GM19324 (cell line): ENCODE measurements at regions not wholly inside any gene's neighbourhood (a gene's known extent, or its start where the extent isn't known, plus 50 kb on each side); places are given as distances from the start of the nearest gene placed in this dataset.
"Not testable (repeated sequence)": the region's sequence is repeated elsewhere in the genome, so short reads cannot be mapped to it uniquely, and the experiment has no call there.

Source experiments
- ATAC-seq: cut with Tn5 transposase; IDR thresholded peaks from one replicate; pipeline ENCODE4 v1.9.1; 2021; ENCODE audit warnings: mild to moderate bottlenecking, moderate library complexity; ENCODE audit not compliant: unreplicated experiment, low FRiP score

- no peak for ATAC-seq
Measured at GRCh38 chr5:119694284-119694683, 64.9 kb downstream of the FAM170A start.

- no peak for ATAC-seq
Measured at GRCh38 chr5:119706049-119706448, 76.7 kb downstream of the FAM170A start.

- ATAC-seq, result peak; percentile 52
Measured at GRCh38 chr5:119708076-119708790, 78.9 kb downstream of the FAM170A start.

GRCh38 chr5:119721775-119722174 lies 92.4 kb downstream of the FAM170A start:
- no peak for ATAC-seq

GRCh38 chr5:119725291-119725690 lies 95.9 kb downstream of the FAM170A start:
- ATAC-seq, result not testable (repeated sequence)

- no peak for ATAC-seq
Measured at GRCh38 chr5:119726544-119726943, 97.2 kb downstream of the FAM170A start.

GRCh38 chr5:119740225-119740624 lies 110.9 kb downstream of the FAM170A start:
- no peak for ATAC-seq

- ATAC-seq, result no peak
Measured at GRCh38 chr5:119741691-119742090, 112.3 kb downstream of the FAM170A start.

- no peak for ATAC-seq
Measured at GRCh38 chr5:119742311-119742710, 113.0 kb downstream of the FAM170A start.

GRCh38 chr5:119743927-119744326 lies 114.6 kb downstream of the FAM170A start:
- ATAC-seq, result peak; percentile 75

- no peak for ATAC-seq
Measured at GRCh38 chr5:119745976-119746375, 116.6 kb downstream of the FAM170A start.

- no peak for ATAC-seq
Measured at GRCh38 chr5:119746984-119747383, 117.6 kb downstream of the FAM170A start.

GRCh38 chr5:119750887-119751733 lies 121.8 kb downstream of the FAM170A start:
- no peak for ATAC-seq

GRCh38 chr5:119751734-119752094 lies 122.4 kb downstream of the FAM170A start:
- no peak for ATAC-seq

GRCh38 chr5:119752921-119753886 lies 123.8 kb downstream of the FAM170A start:
- ATAC-seq, result no peak

- not testable (repeated sequence) for ATAC-seq
Measured at GRCh38 chr5:119754825-119755224, 125.5 kb downstream of the FAM170A start.

GRCh38 chr5:119757276-119757675 lies 127.9 kb downstream of the FAM170A start:
- ATAC-seq, result no peak

GRCh38 chr5:119769695-119770693 lies 140.6 kb downstream of the FAM170A start:
- not testable (repeated sequence) for ATAC-seq

- not testable (repeated sequence) for ATAC-seq
Measured at GRCh38 chr5:119780145-119780544, 150.8 kb downstream of the FAM170A start.
